Thyroid gland (tissue), 4 donors: ENCODE measurements at regions not wholly inside any gene's neighbourhood (a gene's known extent, or its start where the extent isn't known, plus 50 kb on each side); places are given as distances from the start of the nearest gene placed in this dataset.

Experiments used
- CTCF ChIP-seq, 6 experiments: fragments of 200-600 bp in 3 of 6; fragments of 450-650 bp in 3 of 6; sonication (generic) in 3 of 6; IDR thresholded peaks; one replicate each; pipeline ENCODE4 v1.5.1; 2016 to 2019; ENCODE audit warnings: antibody characterized with exemption in 6 of 6, mild to moderate bottlenecking in 2 of 6, inconsistent platforms in 1 of 6, moderate library complexity in 1 of 6
- POLR2A ChIP-seq, 2 donors: fragments of 450-650 bp; IDR thresholded peaks; one replicate each; pipeline ENCODE4 v1.6.1; 2017; ENCODE audit warnings: antibody characterized with exemption in 2 of 2, mild to moderate bottlenecking in 2 of 2, moderate library complexity in 1 of 2

DNA sequence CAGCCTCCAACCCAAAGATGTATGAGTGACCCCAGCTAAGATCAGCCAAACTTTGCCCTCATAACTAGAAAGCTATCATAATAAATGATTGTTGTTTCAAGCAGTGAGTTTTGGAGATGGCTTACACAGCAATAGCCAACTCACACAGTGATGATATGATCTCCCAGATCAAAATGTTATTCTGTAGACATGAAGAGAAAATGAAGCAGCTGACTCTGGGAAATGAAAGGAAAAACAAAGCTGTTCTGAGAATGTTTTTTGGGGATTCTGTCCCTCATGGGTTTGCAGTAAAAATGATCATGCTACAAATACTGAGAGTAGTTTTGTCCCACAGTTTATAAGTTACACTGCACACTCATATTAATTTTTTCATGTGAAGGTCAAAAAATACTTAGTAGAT is 617.8 kb downstream of the MRPL39 start:
- TF ChIP-seq CTCF (IDR thresholded peaks at IDR 0.05) (no peak), POLR2A (IDR thresholded peaks at IDR 0.05) (no peak)
